Activated naive CD8-positive, alpha-beta T cell treated with anti-CD3 and anti-CD28 coated beads, Interleukin-2, amount 10 ng/mL, durations not matched to agents 7 days and 5 days (primary cell): ENCODE measurements at regions not wholly inside any gene's neighbourhood (a gene's known extent, or its start where the extent isn't known, plus 50 kb on each side); places are given as distances from the start of the nearest gene placed in this dataset.
A peak's percentile ranks its signal among the peaks of the same experiment; 100 is the strongest.
"Not testable (repeated sequence)": the region's sequence is repeated elsewhere in the genome, so short reads cannot be mapped to it uniquely, and the experiment has no call there.

ENCODE experiments used
- ATAC-seq: fragments of 150-1000 bp; cut with Tn5 transposase; one replicate; pipeline ENCODE4 v1.10.0; 2021; ENCODE audit warnings: low read depth, moderate library complexity
- POLR2A ChIA-PET: fragments of 350-600 bp; sonication (Branson Sonifier 250); formaldehyde crosslinking; loops from one replicate; lab custom pipeline; 2021; ENCODE audit warnings: antibody characterized with exemption; lab: Charles Lee
- DNase-seq: peaks from one replicate; pipeline ENCODE4 v3.0.0; 2021
- H3K27ac Mint-ChIP-seq: one replicate; pipeline ENCODE4 v1.8.0; 2022; ENCODE audit warnings: mild to moderate bottlenecking, mixed read lengths
- H3K27me3 Mint-ChIP-seq: one replicate; pipeline ENCODE4 v1.8.0; 2022; ENCODE audit warnings: mild to moderate bottlenecking, moderate library complexity, mixed read lengths
- H3K36me3 Mint-ChIP-seq: one replicate; pipeline ENCODE4 v1.8.0; 2021; ENCODE audit warnings: mild to moderate bottlenecking, mixed read lengths
- H3K4me1 Mint-ChIP-seq: one replicate; pipeline ENCODE4 v1.8.0; 2021; ENCODE audit warnings: mixed read lengths
- H3K4me3 Mint-ChIP-seq: one replicate; pipeline ENCODE4 v1.8.0; 2022; ENCODE audit warnings: mild to moderate bottlenecking, moderate library complexity, mixed read lengths
- H3K9me3 Mint-ChIP-seq: one replicate; pipeline ENCODE4 v1.8.0; 2021; ENCODE audit warnings: mixed read lengths

- H3K4me1 Mint-ChIP-seq, ATAC-seq, H3K4me3 Mint-ChIP-seq, DNase-seq, H3K36me3 Mint-ChIP-seq, H3K27ac Mint-ChIP-seq, POLR2A ChIA-PET, H3K27me3 Mint-ChIP-seq, H3K9me3 Mint-ChIP-seq: not testable (repeated sequence)
These were observed 60.0 kb upstream of the GPC3 start for GRCh38 chrX:134045372-134045771.

- H3K36me3 Mint-ChIP-seq, ATAC-seq, DNase-seq, H3K27me3 Mint-ChIP-seq, H3K4me1 Mint-ChIP-seq, POLR2A ChIA-PET, H3K9me3 Mint-ChIP-seq, H3K4me3 Mint-ChIP-seq, H3K27ac Mint-ChIP-seq: not testable (repeated sequence)
These were observed 81.7 kb upstream of the GPC3 start for GRCh38 chrX:134067107-134067506.

- H3K4me1 Mint-ChIP-seq, DNase-seq, H3K9me3 Mint-ChIP-seq, ATAC-seq, H3K36me3 Mint-ChIP-seq, H3K4me3 Mint-ChIP-seq, H3K27ac Mint-ChIP-seq, POLR2A ChIA-PET, H3K27me3 Mint-ChIP-seq: not testable (repeated sequence)
These were observed 86.5 kb upstream of the GPC3 start for GRCh38 chrX:134071899-134072298.

- H3K36me3 Mint-ChIP-seq, result no peaks in the 10 kb centered on the region
- no peaks in the 10 kb centered on the region for H3K9me3 Mint-ChIP-seq
- POLR2A ChIA-PET, result no interaction called here
- H3K4me3 Mint-ChIP-seq, result no peak overlapping the region
- H3K27ac Mint-ChIP-seq, result no peak overlapping the region
- peaks cover 2% of the 10 kb centered on the region for H3K27me3 Mint-ChIP-seq
- no peaks in the 10 kb centered on the region for H3K4me1 Mint-ChIP-seq
- no peak for DNase-seq
- no peak for ATAC-seq
These were observed 87.9 kb upstream of the GPC3 start for GRCh38 chrX:134073341-134073740.

GRCh38 chrX:134074151-134074550, 88.8 kb upstream of the GPC3 start:
- peaks cover 2% of the 10 kb centered on the region for H3K27me3 Mint-ChIP-seq
- POLR2A ChIA-PET, result no interaction called here
- H3K4me1 Mint-ChIP-seq, result no peaks in the 10 kb centered on the region
- H3K27ac Mint-ChIP-seq, result no peak overlapping the region
- H3K36me3 Mint-ChIP-seq, result no peaks in the 10 kb centered on the region
- no peak overlapping the region for H3K4me3 Mint-ChIP-seq
- peaks cover 1% of the 10 kb centered on the region for H3K9me3 Mint-ChIP-seq
- no peak for ATAC-seq
- DNase-seq, result no peak

GRCh38 chrX:134075894-134076718, 90.7 kb upstream of the GPC3 start:
- H3K36me3 Mint-ChIP-seq, result no peaks in the 10 kb centered on the region
- peaks cover 3% of the 10 kb centered on the region for H3K9me3 Mint-ChIP-seq
- no peak overlapping the region for H3K27ac Mint-ChIP-seq
- H3K4me3 Mint-ChIP-seq, result no peak overlapping the region
- POLR2A ChIA-PET, result no interaction called here
- DNase-seq (no peak), ATAC-seq (no peak)
- no peaks in the 10 kb centered on the region for H3K4me1 Mint-ChIP-seq
- H3K27me3 Mint-ChIP-seq, result peaks cover 2% of the 10 kb centered on the region

- Mint-ChIP-seq H3K9me3 (no peaks in the 10 kb centered on the region), H3K36me3 (peaks cover 2% of the 10 kb centered on the region), H3K27ac (no peak overlapping the region), H3K4me3 (no peak overlapping the region), H3K27me3 (no peaks in the 10 kb centered on the region), H3K4me1 (no peaks in the 10 kb centered on the region)
- POLR2A ChIA-PET, result no interaction called here
- ATAC-seq (no peak), DNase-seq (no peak)
These were observed 110.0 kb upstream of the GPC3 start for GRCh38 chrX:134095366-134095765.

- Mint-ChIP-seq H3K4me1 (no peaks in the 10 kb centered on the region), H3K36me3 (peaks cover under 1% of the 10 kb centered on the region), H3K27me3 (no peaks in the 10 kb centered on the region), H3K4me3 (no peak overlapping the region), H3K9me3 (no peaks in the 10 kb centered on the region), H3K27ac (no peak overlapping the region)
- ATAC-seq (no peak), DNase-seq (no peak)
- POLR2A ChIA-PET, result no interaction called here
These were observed 116.2 kb upstream of the GPC3 start for GRCh38 chrX:134101636-134102035.

- H3K4me1 Mint-ChIP-seq, result no peaks in the 10 kb centered on the region
- H3K36me3 Mint-ChIP-seq, result no peaks in the 10 kb centered on the region
- ATAC-seq, result no peak
- POLR2A ChIA-PET, result no interaction called here
- no peak for DNase-seq
- H3K27me3 Mint-ChIP-seq, result peaks cover 4% of the 10 kb centered on the region
- no peak overlapping the region for H3K4me3 Mint-ChIP-seq
- H3K27ac Mint-ChIP-seq, result no peak overlapping the region
- no peaks in the 10 kb centered on the region for H3K9me3 Mint-ChIP-seq
These were observed 121.7 kb upstream of the CCDC160 start for GRCh38 chrX:134115270-134115669.

- POLR2A ChIA-PET, result no interaction called here
- no peaks in the 10 kb centered on the region for H3K9me3 Mint-ChIP-seq
These were observed 99.6 kb upstream of the CCDC160 start for GRCh38 chrX:134137341-134137740.

GRCh38 chrX:134139090-134139489, 97.9 kb upstream of the CCDC160 start:
- Mint-ChIP-seq H3K4me1 (no peaks in the 10 kb centered on the region), H3K4me3 (no peak overlapping the region), H3K27ac (no peak overlapping the region), H3K27me3 (peaks cover 3% of the 10 kb centered on the region), H3K9me3 (no peaks in the 10 kb centered on the region), H3K36me3 (no peaks in the 10 kb centered on the region)
- POLR2A ChIA-PET, result no interaction called here
- ATAC-seq (no peak), DNase-seq (no peak)

More at GRCh38 chrX:134137341-134137740, 99.6 kb upstream of the CCDC160 start:
- H3K27ac Mint-ChIP-seq, result no peak overlapping the region
- peaks cover 3% of the 10 kb centered on the region for H3K27me3 Mint-ChIP-seq
- no peaks in the 10 kb centered on the region for H3K36me3 Mint-ChIP-seq
- no peak for ATAC-seq
- DNase-seq, result no peak
- H3K4me3 Mint-ChIP-seq, result no peak overlapping the region
- H3K4me1 Mint-ChIP-seq, result no peaks in the 10 kb centered on the region

GRCh38 chrX:134144231-134144630, 92.8 kb upstream of the CCDC160 start:
- H3K27ac Mint-ChIP-seq, result no peak overlapping the region
- peaks cover 2% of the 10 kb centered on the region for H3K4me1 Mint-ChIP-seq
- H3K4me3 Mint-ChIP-seq, result no peak overlapping the region
- H3K27me3 Mint-ChIP-seq, result peaks cover 3% of the 10 kb centered on the region
- H3K9me3 Mint-ChIP-seq, result no peaks in the 10 kb centered on the region
- DNase-seq (no peak), ATAC-seq (peak; percentile 60)
- H3K36me3 Mint-ChIP-seq, result no peaks in the 10 kb centered on the region
- POLR2A ChIA-PET, result interaction anchor here (1.1 kb wide), 1 partner anchor 42 kb away, joined by 6 read pairs; no protein-coding TSS in a partner anchor

- H3K36me3 Mint-ChIP-seq, result no peaks in the 10 kb centered on the region
- POLR2A ChIA-PET, result interaction anchor here (0.6 kb wide), 1 partner anchor 28 kb away, joined by 4 read pairs; no protein-coding TSS in a partner anchor
- no peaks in the 10 kb centered on the region for H3K9me3 Mint-ChIP-seq
- H3K27me3 Mint-ChIP-seq, result no peaks in the 10 kb centered on the region
- no peak overlapping the region for H3K4me3 Mint-ChIP-seq
- ATAC-seq (no peak), DNase-seq (no peak)
- H3K27ac Mint-ChIP-seq, result no peak overlapping the region
- H3K4me1 Mint-ChIP-seq, result peaks cover 2% of the 10 kb centered on the region
These were observed 90.5 kb upstream of the CCDC160 start for GRCh38 chrX:134146493-134146892.

GRCh38 chrX:134148172-134148692, 88.8 kb upstream of the CCDC160 start:
- H3K9me3 Mint-ChIP-seq, result no peaks in the 10 kb centered on the region

More at GRCh38 chrX:134148172-134148692, 88.8 kb upstream of the CCDC160 start:
- no peak overlapping the region for H3K4me3 Mint-ChIP-seq
- H3K27me3 Mint-ChIP-seq, result no peaks in the 10 kb centered on the region
- no peaks in the 10 kb centered on the region for H3K36me3 Mint-ChIP-seq
- ATAC-seq (no peak), DNase-seq (no peak)
- no peak overlapping the region for H3K27ac Mint-ChIP-seq
- POLR2A ChIA-PET, result no interaction called here
- H3K4me1 Mint-ChIP-seq, result peaks cover 2% of the 10 kb centered on the region
